GM18520 (cell line): ENCODE measurements at regions not wholly inside any gene's neighbourhood (a gene's known extent, or its start where the extent isn't known, plus 50 kb on each side); places are given as distances from the start of the nearest gene placed in this dataset.

ENCODE experiments used
- ATAC-seq: cut with Tn5 transposase; IDR thresholded peaks from one replicate; pipeline ENCODE4 v1.9.1; 2021; ENCODE audit not compliant: unreplicated experiment

DNA sequence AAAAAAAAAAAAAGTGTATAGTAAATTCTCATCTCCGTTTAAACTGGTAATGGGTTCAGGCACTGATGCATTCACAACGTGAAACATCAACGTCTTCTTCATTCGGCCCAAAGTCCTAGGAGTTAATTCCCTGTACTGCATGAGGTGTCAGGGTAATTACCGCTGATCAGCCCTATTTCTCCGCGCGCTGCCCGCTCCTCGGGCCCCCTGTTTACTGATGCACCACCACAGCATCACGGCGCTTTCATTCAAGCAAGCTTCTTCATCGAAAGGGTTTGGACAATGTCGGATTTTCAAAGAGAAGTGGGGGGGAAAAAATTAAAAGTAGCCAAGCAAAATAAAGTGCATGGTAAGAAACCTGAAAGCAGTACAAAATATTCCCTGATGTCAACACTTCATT lies 352.0 kb upstream of the POU3F3 start:
- no peak for ATAC-seq

DNA sequence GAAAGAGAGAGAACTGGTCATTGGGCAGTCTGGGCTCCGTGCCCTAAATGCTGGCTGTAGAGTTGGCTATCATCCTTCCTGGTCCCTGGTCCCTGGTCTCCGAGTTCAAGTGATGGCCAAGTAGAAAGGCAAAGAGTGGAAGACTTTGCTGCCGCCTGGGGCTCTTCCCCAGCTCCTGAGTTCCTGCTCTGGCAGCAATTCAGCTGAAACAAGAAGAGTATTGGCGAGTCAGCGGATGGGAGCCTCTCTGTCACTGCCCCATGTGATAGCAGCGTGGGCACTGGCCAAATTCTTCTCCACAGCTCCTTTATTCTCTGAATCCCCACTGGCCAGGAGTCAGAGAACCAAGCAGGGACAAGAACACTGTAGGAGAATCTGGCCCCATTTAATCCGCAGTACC lies 351.0 kb upstream of the POU3F3 start:
- ATAC-seq = no peak

DNA sequence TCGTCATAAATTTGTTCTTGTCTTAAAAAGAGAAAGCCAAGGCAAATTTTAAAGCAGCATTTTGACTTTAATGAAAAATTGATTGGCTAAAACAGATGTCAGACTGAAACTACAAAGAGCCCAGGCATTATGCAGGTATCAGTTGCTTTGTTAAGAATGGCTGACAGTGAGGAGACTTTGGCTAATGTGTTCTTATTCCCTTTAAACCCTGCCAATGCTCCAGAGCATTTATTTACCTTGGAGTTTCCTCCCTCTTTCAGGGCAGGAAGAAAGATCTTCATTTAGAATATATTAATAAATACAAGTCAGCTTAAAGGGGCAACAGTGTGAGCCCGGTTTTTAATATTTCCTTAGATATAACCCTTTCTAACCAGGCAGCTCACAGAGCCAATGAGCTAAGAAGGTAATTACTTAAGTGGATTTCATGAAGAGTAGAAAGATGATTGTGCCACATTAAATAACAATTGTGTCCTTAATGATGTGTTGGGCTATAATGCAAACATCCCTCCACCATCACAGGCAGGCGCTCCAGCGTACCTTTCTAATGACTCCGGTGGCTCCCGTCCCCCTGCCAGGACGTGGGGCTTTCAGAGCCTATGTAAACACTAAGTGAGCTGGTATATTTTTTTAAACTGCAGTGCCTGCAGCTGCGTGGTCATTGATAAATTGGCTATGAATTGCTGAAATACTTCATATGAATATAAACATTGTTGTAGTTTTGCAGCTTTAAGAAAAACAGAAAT lies 349.4 kb upstream of the POU3F3 start:
- no peak for ATAC-seq

DNA sequence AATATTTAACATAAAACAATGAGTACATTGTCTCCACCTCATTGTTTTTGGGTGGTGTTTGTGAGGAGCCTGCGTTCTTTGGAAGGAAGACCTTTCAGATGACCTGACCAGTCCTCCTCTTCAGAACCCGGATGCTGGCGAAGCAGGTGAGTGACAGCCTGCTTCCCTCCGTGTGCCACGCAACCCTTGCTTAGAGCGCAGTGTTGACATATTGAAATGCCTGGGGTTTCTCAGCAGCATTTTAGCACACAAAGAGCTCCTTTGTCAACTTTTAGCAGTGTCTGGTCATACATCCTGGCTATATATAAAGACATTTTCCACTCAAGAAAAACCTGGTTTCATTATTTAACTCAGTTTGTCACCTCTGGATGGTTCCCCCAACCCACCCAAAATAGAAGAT lies 335.7 kb upstream of the POU3F3 start:
- ATAC-seq = no peak

DNA sequence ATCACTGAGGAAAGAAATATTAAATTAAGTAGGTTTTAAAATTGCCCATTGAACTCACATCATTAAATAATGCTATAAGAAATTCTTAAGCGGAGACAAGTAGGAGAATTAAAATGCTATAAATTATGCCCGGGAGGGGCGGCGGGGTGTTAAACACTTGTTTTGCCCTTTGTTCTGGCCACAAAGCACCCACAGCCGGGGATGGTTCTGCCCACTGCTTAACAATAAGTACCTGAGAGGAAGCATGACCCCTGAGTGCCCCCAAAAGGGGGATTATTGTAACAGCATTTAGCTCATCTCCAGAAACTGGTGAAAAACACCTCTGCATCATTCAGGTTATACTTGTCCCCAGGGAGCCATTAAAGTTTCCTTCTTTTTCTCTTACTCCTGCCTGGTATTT lies 332.7 kb upstream of the POU3F3 start:
- ATAC-seq = no peak

DNA sequence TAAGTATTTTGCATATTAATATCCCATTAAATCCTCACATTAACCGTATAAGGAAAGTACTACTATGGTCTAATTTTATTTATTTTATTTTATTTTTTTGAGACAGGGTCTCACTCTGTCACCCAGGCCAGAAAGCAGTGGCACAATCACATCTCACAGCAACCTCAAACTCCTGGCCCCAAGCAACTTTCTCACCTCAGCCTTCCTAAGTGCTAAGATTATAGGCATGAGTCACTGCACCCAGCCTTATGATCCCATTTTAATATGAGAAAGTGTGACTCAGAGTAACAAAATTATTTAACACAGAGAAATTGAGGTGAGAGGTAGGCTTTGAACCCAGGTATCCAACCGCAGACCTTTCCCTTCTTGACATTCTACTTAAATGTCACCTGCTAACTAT lies 330.0 kb upstream of the POU3F3 start:
- no peak for ATAC-seq

DNA sequence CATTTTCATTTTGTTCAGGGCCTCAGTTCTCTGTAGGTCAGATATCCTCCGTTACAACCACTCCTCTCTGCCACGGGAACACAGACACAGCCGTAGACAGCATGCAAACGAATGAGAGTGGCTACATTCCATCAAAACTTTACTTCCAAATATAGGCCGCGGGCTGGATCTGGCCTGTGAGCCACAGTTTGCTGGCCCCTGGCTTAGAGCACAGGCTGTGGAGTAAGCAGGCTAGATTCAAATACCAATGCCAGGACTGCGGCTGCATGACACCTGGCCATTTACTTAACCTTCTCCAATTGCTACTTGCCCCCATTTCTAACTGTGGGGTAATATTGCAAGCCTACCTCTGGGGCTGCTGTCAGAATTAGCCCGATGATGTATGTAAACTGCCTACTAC lies 325.8 kb upstream of the POU3F3 start:
- ATAC-seq = no peak

DNA sequence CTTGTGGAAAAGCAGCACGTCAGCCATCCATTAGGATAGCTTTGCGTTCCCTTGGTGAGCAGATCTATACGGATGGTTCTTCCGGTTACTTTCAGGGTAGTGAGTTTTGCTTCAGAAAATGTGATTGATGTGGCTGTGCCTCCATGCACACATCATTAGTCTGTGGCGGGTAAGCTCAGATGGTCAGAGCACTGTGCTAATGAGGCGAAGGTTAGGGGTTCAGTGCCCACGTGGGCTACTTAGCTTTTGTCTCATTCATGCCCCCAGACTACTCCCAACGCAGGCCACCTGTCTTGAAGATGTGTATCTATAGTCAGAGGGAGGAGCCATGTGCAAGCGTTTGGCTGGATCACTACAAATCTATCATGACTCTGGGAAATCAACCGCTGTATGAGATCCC lies 322.8 kb upstream of the POU3F3 start:
- ATAC-seq = no peak

DNA sequence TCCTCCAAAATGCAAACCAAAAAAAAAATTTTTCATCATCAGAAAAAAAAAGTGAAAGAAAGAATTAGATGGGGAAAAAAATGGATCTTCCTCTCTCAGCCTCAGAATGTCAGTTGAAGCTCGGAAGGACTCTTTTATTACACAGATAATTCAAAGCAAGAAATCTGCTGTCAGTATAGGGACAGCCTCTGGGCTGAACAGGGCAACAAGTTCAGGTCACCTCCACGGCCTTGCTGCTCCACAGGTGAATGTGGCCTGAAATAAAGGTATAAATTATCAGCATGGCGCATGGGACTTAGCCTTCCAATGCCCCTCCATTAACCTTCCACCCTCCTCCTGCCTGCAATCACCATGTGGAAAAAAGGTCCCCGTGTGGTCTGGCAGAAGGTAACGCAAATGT lies 316.8 kb upstream of the POU3F3 start:
- no peak for ATAC-seq

DNA sequence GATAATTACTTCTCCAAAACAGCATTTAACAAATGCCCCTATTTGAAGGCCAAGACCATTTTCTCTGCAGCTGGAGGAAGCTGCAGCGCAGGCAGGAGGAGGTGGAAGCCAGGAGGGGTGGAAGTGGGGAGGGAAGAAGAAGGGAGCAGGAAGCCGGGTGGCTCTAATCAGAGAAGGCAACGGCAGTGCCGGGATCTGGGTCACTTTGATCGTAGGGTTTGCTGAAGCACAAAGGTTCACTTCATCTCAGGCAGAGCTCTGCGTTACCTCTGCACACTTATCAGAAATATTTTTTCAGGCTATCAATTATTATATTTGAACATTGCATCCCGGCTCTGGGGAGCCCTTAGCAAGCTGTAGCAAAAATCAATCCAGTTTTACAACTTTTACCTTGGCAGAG lies 315.8 kb upstream of the POU3F3 start:
- ATAC-seq = no peak

DNA sequence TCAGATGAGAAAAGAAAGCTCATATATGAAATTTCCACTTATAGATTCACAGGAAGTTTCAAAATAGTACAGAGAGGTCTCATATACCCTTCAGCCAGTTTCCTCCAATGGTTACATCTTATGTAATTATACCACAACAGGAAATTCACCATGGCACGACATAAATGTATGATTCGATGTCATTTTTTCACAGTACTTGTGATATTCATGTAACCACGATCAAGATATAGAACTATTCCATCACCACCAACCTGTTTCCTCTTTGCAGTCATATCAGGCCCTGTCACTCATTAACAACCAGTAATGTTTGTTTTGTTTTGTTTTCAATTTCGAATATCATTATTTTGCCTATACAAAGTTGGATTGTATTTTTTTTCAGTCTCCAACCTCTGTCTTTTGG lies 314.3 kb upstream of the POU3F3 start:
- ATAC-seq = peak; percentile 73

DNA sequence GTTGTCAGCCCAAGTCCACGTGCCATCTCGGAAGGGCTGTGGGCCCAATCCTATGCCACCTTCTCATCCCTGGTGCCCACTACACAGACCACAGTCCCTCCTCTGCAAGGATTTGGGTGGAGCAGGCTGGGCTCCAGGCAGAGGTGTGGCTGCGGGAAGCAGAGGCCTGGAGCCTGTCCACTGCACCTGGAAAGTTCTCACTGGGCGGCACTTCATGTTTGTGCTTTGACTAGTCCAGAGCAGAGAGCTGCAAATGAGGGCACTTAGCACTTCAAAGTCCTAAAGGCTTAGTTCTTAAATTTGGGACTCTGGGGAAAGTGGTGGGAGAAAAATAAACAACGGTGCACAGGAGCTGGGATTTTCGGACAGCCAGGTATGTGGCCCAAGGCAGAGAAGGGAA lies 308.9 kb upstream of the POU3F3 start:
- no peak for ATAC-seq

DNA sequence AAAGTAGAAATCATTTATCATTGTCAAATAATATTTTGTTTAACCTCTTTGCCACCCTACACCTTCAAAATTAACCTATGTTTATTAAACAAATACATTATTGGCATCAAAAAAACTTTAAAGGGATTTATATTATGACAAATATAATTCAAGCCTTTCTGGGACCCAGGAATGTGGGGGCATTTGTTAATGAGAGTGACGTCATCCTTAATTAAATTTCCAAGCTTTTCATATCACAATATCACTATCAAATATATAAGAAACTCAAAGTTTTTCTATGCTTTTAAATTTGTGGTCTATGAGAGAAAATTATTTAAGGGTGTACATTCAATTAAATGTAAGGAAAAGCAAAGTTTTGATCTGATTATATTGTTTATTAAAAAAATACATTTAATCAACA lies 307.4 kb upstream of the POU3F3 start:
- ATAC-seq = no peak

DNA sequence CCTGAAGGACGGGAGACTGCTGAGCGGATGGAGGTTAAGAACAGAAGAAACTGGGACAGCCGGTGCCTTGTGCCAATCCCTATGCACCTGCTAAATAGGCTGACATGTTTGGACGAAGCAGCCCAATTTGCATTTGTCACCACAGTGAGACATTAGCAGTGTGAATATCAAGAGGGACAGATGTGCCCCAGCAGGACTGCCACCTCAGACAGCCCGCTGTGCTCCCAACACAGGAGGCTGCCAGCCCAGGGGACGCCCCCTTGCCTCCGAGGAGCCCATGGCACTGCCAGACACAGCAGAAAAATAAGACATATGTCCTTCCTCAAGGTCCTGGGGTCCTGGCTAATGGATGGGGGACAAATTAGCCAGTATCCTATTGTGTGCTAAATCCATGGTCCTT lies 306.7 kb upstream of the POU3F3 start:
- ATAC-seq = no peak

DNA sequence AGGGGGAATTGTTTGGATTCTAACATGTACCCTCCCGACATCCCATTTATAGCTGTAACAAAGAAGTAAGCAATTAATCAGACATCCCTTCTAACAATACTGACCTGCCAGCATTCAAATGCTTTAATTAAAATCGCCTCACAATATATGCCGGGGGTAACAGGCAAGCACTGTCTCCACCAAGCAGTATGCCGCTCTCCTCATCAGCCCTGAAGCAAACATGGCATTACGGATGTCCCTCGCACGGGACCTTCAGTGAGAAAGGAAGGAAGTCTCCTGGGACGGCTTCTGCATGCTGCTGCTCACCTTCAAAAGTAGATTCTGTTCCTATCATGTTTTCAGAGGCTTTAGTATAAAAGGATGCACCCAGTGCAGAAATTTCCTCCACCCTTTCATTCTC lies 292.7 kb upstream of the POU3F3 start:
- ATAC-seq = no peak

DNA sequence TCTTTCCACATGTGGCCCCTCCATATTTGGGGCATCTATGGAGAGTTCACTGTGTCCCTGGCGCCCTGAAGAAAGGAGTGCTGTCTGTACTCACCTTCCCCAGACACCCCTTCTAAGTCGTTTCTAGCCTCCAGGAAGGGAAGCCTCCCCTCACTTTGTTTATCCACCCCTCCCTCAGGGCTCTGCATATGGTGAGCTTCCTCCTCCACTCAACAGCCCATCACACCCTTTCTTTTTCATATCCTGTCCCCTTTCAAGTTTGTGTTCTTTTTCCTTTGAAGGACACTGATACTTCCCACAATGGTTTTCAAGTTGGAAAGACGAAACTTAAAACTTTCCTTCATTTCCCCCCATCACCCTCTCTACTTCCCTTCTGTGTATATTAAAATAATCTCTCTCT lies 291.4 kb upstream of the POU3F3 start:
- no peak for ATAC-seq

DNA sequence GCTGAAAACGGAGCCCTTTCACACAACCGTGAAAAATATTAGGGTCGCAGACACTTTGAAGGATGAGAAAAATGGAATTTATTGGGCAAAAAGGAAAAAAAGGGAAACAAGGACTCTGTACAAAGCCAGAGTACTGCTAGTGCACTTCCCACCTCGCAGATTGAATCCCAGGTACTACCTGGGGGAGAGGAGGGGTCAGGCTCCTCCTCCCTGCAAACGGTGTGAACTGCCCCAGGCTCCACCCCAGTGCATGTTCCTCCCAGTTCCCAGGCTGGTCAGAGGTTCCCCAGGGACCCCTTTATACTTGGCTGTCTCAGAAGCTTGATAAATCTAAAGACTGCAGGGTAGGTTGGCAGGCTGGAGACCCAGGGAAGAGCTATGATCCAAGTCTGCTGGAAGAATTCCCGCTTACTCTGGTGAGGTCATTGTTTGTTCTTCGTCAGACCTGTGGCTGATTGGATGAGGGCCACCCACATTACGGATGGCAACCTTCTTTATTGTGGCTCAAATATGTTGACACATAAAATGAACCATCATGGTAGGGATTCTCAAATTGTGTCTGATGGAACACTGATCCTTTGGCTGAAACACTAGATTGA lies 290.4 kb upstream of the POU3F3 start:
- no peak for ATAC-seq

DNA sequence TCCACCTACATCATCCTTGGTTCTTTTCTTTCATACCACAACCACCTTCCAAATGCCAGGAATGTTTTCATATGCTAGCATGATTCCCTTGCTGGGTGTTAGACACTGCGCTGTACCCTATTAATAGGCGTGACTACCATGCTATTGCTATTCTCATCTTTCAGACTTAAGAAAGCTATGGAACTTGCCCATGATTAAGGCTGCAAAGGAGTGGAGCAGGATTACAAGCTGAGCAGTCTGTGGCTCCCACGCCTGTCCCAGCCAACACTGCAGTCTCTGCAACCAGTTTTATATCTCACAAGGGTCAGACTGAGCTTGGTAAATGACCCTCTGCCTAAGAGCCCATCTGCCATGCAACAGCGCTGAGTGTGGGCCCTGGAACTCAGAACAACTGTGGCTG lies 285.7 kb upstream of the POU3F3 start:
- no peak for ATAC-seq

DNA sequence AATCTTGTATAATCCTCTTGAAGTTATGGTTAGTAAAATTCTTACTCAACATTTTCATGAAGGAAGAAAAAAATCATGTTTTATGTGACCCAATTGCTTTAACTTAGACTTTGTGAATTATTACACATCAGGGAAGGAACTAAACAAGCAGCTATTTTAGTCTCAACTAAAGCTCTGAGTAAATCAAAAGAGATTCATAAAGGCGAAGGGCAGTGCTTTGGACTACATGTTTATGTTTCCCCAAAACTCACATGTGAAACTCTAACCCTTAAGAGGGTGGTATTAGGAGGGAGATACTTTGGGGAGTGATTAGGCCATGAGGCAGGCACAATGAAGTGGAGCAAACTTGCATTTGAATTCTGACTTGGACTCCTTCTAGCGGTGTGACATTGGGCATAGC lies 283.7 kb upstream of the POU3F3 start:
- ATAC-seq = no peak

DNA sequence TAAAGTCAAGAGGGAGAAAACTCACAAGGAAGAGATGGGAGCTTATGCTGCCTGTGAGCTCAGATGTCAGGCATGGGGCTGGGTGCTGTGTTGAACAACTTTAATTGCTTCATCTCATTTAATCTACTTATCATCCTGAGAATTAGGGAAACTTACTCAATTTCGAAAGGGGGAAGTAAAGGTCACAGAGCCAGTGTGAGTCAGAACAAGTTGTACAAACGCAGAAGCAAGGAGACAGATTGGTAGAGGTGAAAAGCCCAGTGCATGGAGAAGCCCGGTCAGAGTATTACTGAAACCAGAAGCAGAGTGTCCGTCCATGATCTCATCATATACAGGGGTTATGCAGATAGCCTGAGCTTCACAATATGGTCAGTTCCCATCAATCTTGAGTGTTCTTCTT lies 281.1 kb upstream of the POU3F3 start:
- ATAC-seq = no peak

DNA sequence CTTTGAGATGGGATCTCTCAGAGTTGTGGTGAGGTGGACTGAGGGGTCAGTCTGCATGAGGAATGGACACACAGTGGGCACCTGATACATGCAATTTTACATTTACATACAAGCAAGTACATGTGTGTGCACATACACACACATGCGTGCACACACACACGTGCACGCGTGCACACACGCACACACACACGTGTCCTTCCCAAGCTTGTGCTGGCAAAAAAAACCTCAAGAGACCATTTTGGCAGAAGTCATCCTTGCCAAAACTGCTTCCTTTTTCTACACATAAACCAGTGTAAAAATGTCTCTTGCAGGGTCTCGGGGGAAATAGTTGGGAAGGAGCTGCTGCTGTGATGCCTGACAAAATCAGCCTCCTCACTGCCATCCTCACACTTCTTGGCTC lies 279.5 kb upstream of the POU3F3 start:
- no peak for ATAC-seq

DNA sequence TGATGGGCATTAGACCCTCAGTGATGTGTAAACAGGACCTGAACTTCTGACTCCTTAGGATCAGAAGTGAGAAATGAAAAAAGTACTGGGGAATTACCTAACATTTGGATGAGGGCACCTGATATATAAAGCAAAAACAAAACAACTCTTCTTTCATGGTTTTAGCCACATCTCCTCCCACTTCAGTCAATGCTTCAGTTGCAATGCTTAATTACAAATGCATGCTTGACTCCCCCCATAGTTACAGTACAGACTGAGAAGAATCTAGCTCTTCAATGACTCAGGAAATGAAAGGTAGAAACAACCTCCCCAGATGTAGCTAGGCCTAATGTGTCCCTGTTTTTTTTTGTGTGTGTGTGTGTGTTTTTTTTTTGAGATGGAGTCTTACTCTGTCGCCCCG lies 276.8 kb upstream of the POU3F3 start:
- peak; percentile 45 for ATAC-seq

DNA sequence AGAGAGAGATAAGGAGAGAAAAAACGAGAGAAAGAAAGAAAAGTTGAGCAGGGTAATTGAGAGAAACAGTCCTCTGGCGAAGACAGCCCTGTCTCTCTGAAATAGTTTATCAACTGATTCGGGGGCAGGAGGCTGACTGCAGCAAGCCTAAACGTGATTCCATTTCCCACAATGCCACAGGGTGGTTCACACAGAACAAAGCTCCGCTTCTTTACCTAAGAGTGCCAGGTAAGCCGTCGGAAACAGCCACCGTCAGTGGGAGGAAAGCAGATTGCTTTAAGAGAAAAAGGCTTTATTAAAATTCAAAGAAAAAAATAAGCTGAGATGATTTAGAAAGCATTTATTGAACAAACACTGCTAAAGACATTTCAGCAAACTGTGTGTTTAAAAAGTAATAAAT lies 271.4 kb upstream of the POU3F3 start:
- no peak for ATAC-seq
